Pancreas (tissue), 10 donors: ENCODE measurements at regions not wholly inside any gene's neighbourhood (a gene's known extent, or its start where the extent isn't known, plus 50 kb on each side); places are given as distances from the start of the nearest gene placed in this dataset.

ENCODE experiments used
- ATAC-seq, 4 donors: fragments of 200-7000 bp; cut with Tn5 transposase; one replicate each; pipeline versions ENCODE4 v1.8.0 to v1.9.1; 2020; ENCODE audit warnings: mild to moderate bottlenecking in 4 of 4, moderate library complexity in 4 of 4
- DNase-seq, 6 donors: peaks; one replicate each; pipeline ENCODE4 v3.0.0-alpha.2; 2020
- FAIRE-seq: peaks from 2 replicates; lab custom pipeline; 2012; peaks lifted over from hg19 to GRCh38; lab: Jason Lieb, UNC
- H3K27ac ChIP-seq, 4 donors: fragments of 200-600 bp; sonication (generic); 1 replicate in 3 of 4; 2 replicates in 1 of 4; pipeline versions ENCODE4 v1.5.0 to v1.8.0; 2020
- H3K27me3 ChIP-seq, 4 donors: fragments of 200-600 bp; one replicate each; pipeline ENCODE4 v1.8.0; 2021
- H3K36me3 ChIP-seq, 3 donors: fragments of 200-600 bp; sonication (generic) in 1 of 3; one replicate each; pipeline versions ENCODE4 v1.5.0 to v1.8.0; 2020 to 2021
- H3K4me1 ChIP-seq, 3 donors: fragments of 200-600 bp; one replicate each; pipeline ENCODE4 v1.8.0; 2021
- H3K4me3 ChIP-seq, 4 donors: fragments of 200-600 bp; sonication (generic) in 2 of 4; one replicate each; pipeline versions ENCODE4 v1.5.0 to v1.8.0; 2020 to 2021
- H3K9me3 ChIP-seq, 4 donors: fragments of 200-600 bp; one replicate each; pipeline ENCODE4 v1.8.0; 2021
- CTCF ChIP-seq, 4 donors: fragments of 200-600 bp; sonication (generic) in 3 of 4; IDR thresholded peaks; one replicate each; pipeline versions ENCODE4 v1.5.0 to v1.8.0; 2021; ENCODE audit warnings: antibody characterized with exemption in 4 of 4
- WGBS, 2 donors: extraction: QIAGEN DNeasy Blood & Tissue Kit; methylation state at CpG; one replicate each; pipeline ENCODE4 v1.1.7; 2013; 5-methylcytosine and 5-hydroxymethylcytosine counted together
- intact Hi-C, 3 donors: fragments of 100-400 bp; cut with DNase I; formaldehyde crosslinking; loops; one replicate each; pipeline versions ENCODE4 v1.11.1 to v1.14.2; 2022
- donor health status: healthy with polysubstance abuse.
- donor health status: DM: no; HTN: no; CAD: no; lungs with moderate emphysema.
- donor health status: DM: no; HTN: no; CAD: no.
- donor health status: control.
- donor health status: control.
- donor health status: Bipolar disorder and iron deficiency.
- donor health status: DM: yes; HTN: yes; CAD: no.
- donor health status: DM: no; HTN: no; CAD: no.
- donor health status: DM: no; HTN: no; CAD: no.
- donor health status: DM: yes; HTN: yes; CAD: no.

- no peak overlapping the region for H3K4me3 ChIP-seq
- ATAC-seq: no peak
- H3K36me3 ChIP-seq: no peaks in the 10 kb centered on the region
- intact Hi-C loops: no loop called here
- WGBS, 2 donors: 61 to 66% methylated on average over 2 of the region's 2 CpGs
- no peaks in the 10 kb centered on the region for H3K27me3 ChIP-seq
- DNase-seq: no peak
- H3K9me3 ChIP-seq: no peaks in the 10 kb centered on the region
- H3K4me1 ChIP-seq: peaks cover 0 to 10% (median 6%) of the 10 kb centered on the region in 3 donors
- TF ChIP-seq CTCF (IDR thresholded peaks at IDR 0.05): no peak
- no peak overlapping the region for H3K27ac ChIP-seq
- no peak for FAIRE-seq
Measured at GRCh38 chr10:56632537-56632936, 271.5 kb upstream of the ZWINT start.

- Histone ChIP-seq H3K9me3 (no peaks in the 10 kb centered on the region), H3K4me1 (peaks cover 0 to 5% (median 4%) of the 10 kb centered on the region in 3 donors), H3K36me3 (no peaks in the 10 kb centered on the region), H3K27ac (no peak overlapping the region), H3K4me3 (no peak overlapping the region), H3K27me3 (no peaks in the 10 kb centered on the region)
- FAIRE-seq (no peak), ATAC-seq (no peak), DNase-seq (no peak)
- intact Hi-C loops: no loop called here
- TF ChIP-seq CTCF (IDR thresholded peaks at IDR 0.05): no peak
Measured at GRCh38 chr10:56624082-56624481, 263.0 kb upstream of the ZWINT start.

- Histone ChIP-seq H3K4me3 (no peak overlapping the region), H3K27ac (peak overlapping the region in 2 of 4 donors; percentile 48 to 57)
Measured at GRCh38 chr10:56623064-56623463, 262.0 kb upstream of the ZWINT start.

GRCh38 chr10:56622335-56622973 lies 261.4 kb upstream of the ZWINT start:
- FAIRE-seq: no peak
- peak overlapping the region in 2 of 4 donors; percentile 48 to 57 for H3K27ac ChIP-seq

More at GRCh38 chr10:56623064-56623463, 262.0 kb upstream of the ZWINT start:
- no peak for FAIRE-seq
- Histone ChIP-seq H3K9me3 (no peaks in the 10 kb centered on the region), H3K4me1 (peaks cover 0 to 5% (median 4%) of the 10 kb centered on the region in 3 donors), H3K27me3 (no peaks in the 10 kb centered on the region), H3K36me3 (no peaks in the 10 kb centered on the region)
- peak; percentile 38 to 73 (median 56) for ATAC-seq
- TF ChIP-seq CTCF (IDR thresholded peaks at IDR 0.05): no peak
- 7 to 8% methylated on average over 2 of the region's 2 CpGs for WGBS, 2 donors
- intact Hi-C loops: no loop called here
- DNase-seq: no peak

More at GRCh38 chr10:56622335-56622973, 261.4 kb upstream of the ZWINT start:
- WGBS, 2 donors: 45 to 55% methylated on average over 2 of the region's 2 CpGs
- DNase-seq (no peak), ATAC-seq (peak in 3 of 4 donors; percentile 57 to 89 (median 82))
- Histone ChIP-seq H3K27me3 (no peaks in the 10 kb centered on the region), H3K4me3 (peak overlapping the region in 2 of 4 donors; percentile 2 to 26), H3K9me3 (no peaks in the 10 kb centered on the region), H3K4me1 (peaks cover 0 to 4% (median 0%) of the 10 kb centered on the region in 3 donors), H3K36me3 (no peaks in the 10 kb centered on the region)
- no peak for TF ChIP-seq CTCF (IDR thresholded peaks at IDR 0.05)
- intact Hi-C loops: no loop called here
